Keratinocyte (primary cell): ENCODE measurements at regions not wholly inside any gene's neighbourhood (a gene's known extent, or its start where the extent isn't known, plus 50 kb on each side); places are given as distances from the start of the nearest gene placed in this dataset.

Experiments used
- CTCF ChIP-seq, 3 experiments: IDR thresholded peaks in 1 of 3; conservative IDR thresholded peaks in 1 of 3; optimal IDR thresholded peaks in 1 of 3; 2 replicates in 2 of 3; 3 replicates in 1 of 3; pipeline versions ENCODE3 to v1.5.1; 2011; ENCODE audit warnings: low read length in 3 of 3, mild to moderate bottlenecking in 3 of 3, moderate library complexity in 2 of 3, control low read depth in 1 of 3, inconsistent platforms in 1 of 3; ENCODE audit not compliant: insufficient read depth in 2 of 3; ENCODE audit errors: extremely low read depth in 1 of 3
- EZH2 ChIP-seq: IDR thresholded peaks from one replicate; pipeline ENCODE4 v1.6.1; 2012; ENCODE audit warnings: inconsistent platforms, mild to moderate bottlenecking, low read length, moderate library complexity

- no peak for TF ChIP-seq EZH2
- no peak for TF ChIP-seq CTCF (optimal IDR thresholded peaks at IDR 0.05 in 1 of 3, IDR thresholded peaks at IDR 0.05 in 1 of 3, conservative IDR thresholded peaks at IDR 0.05 in 1 of 3; ENCODE audit: extremely low read depth in 1 of 3, insufficient read depth in 2 of 3, low read length in 3 of 3)
Measured at GRCh38 chr3:43177085-43177484, 71.2 kb upstream of the POMGNT2 start.
